22Rv1 (cell line): ENCODE measurements at regions not wholly inside any gene's neighbourhood (a gene's known extent, or its start where the extent isn't known, plus 50 kb on each side); places are given as distances from the start of the nearest gene placed in this dataset.

ENCODE experiments used
- CTCF ChIP-seq: fragments of 450-650 bp; IDR thresholded peaks from 2 replicates; pipeline ENCODE4 v1.5.1; 2017; ENCODE audit warnings: mild to moderate bottlenecking
- ZFX ChIP-seq: fragments of 450-650 bp; IDR thresholded peaks from 2 replicates; pipeline ENCODE4 v1.6.1; 2017; ENCODE audit warnings: antibody characterized with exemption, borderline replicate concordance

GRCh38 chr10:130243015-130243414 lies 106.8 kb downstream of the GLRX3 start:
- TF ChIP-seq CTCF: no peak
- no peak for TF ChIP-seq ZFX
